ENCODE measurements at regions not wholly inside any gene's neighbourhood (a gene's known extent, or its start where the extent isn't known, plus 50 kb on each side); places are given as distances from the start of the nearest gene placed in this dataset.

DNA sequence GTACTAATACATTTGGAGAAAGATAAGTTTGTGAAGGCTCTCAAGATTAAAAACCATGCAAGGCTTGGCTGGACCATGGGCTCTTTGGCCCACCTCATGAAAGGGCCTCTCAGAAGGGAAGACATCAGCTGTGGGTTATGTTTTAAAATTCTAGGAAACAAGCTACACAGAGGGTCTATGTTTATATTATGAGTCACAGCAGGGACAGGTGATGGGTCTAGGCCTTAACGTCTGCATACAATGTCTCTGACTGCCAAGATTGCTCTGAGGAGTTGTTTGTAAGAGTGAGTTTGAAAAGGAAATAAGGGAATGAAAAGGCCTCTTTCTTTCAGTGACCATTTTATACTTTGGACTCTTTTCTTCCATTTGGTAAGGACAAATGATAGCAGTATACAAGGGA is 77.0 kb upstream of the ARMCX2 start:
- no peak for TF ChIP-seq POLR2AphosphoS5 (IDR thresholded peaks at IDR 0.05; ENCODE audit: low read length)
- TF ChIP-seq CTCF (IDR thresholded peaks at IDR 0.05 in 2 of 3, conservative IDR thresholded peaks at IDR 0.05 in 1 of 3; ENCODE audit: control insufficient read depth in 2 of 3, extremely low read depth in 1 of 3, insufficient read depth in 1 of 3, low read depth in 3 of 3, low read length in 3 of 3), result no peak
- TF ChIP-seq GABPA (IDR thresholded peaks at IDR 0.05; ENCODE audit: low read depth), result no peak

Measured in GM12878 (cell line).